Pons (tissue), 1 donor: ENCODE measurements at regions not wholly inside any gene's neighbourhood (a gene's known extent, or its start where the extent isn't known, plus 50 kb on each side); places are given as distances from the start of the nearest gene placed in this dataset.
A peak's percentile ranks its signal among the peaks of the same experiment; 100 is the strongest.
"Not testable (repeated sequence)": the region's sequence is repeated elsewhere in the genome, so short reads cannot be mapped to it uniquely, and the experiment has no call there.

ENCODE experiments used
- DNase-seq: peaks from one replicate; pipeline ENCODE4 v3.0.0-alpha.2; 2016; ENCODE audit warnings: low spot score

- DNase-seq, result no peak
These were observed 456.8 kb downstream of the DMAC1 start for GRCh38 chr9:7342736-7343135.

- peak; percentile 14 for DNase-seq
These were observed 457.3 kb downstream of the DMAC1 start for GRCh38 chr9:7342229-7342628.

- DNase-seq, result no peak
These were observed 458.0 kb downstream of the DMAC1 start for GRCh38 chr9:7341571-7341970.

- DNase-seq, result no peak
These were observed 459.1 kb downstream of the DMAC1 start for GRCh38 chr9:7340451-7340850.

GRCh38 chr9:7338586-7339281 is 460.8 kb downstream of the DMAC1 start:
- no peak for DNase-seq

- DNase-seq, result no peak
These were observed 463.1 kb downstream of the DMAC1 start for GRCh38 chr9:7336356-7337065.

- no peak for DNase-seq
These were observed 465.9 kb downstream of the DMAC1 start for GRCh38 chr9:7333719-7334118.

- no peak for DNase-seq
These were observed 466.8 kb downstream of the DMAC1 start for GRCh38 chr9:7332780-7333179.

- no peak for DNase-seq
These were observed 471.1 kb downstream of the DMAC1 start for GRCh38 chr9:7328453-7328852.

GRCh38 chr9:7325995-7326394 is 473.6 kb downstream of the DMAC1 start:
- DNase-seq, result no peak

- no peak for DNase-seq
These were observed 475.4 kb downstream of the DMAC1 start for GRCh38 chr9:7324152-7324598.

GRCh38 chr9:7320841-7321240 is 478.7 kb downstream of the DMAC1 start:
- no peak for DNase-seq

- DNase-seq, result no peak
These were observed 479.4 kb downstream of the DMAC1 start for GRCh38 chr9:7320139-7320538.

GRCh38 chr9:7318920-7319319 is 480.7 kb downstream of the DMAC1 start:
- DNase-seq, result no peak

GRCh38 chr9:7316967-7317366 is 482.6 kb downstream of the DMAC1 start:
- DNase-seq, result no peak

- no peak for DNase-seq
These were observed 483.3 kb downstream of the DMAC1 start for GRCh38 chr9:7316166-7316795.

GRCh38 chr9:7315746-7316145 is 483.8 kb downstream of the DMAC1 start:
- DNase-seq, result no peak

- DNase-seq, result no peak
These were observed 484.5 kb downstream of the DMAC1 start for GRCh38 chr9:7315116-7315515.

GRCh38 chr9:7313389-7313788 is 486.2 kb downstream of the DMAC1 start:
- no peak for DNase-seq

- not testable (repeated sequence) for DNase-seq
These were observed 490.5 kb downstream of the DMAC1 start for GRCh38 chr9:7309051-7309450.

GRCh38 chr9:7305677-7306076 is 493.9 kb downstream of the DMAC1 start:
- DNase-seq, result no peak

GRCh38 chr9:7304627-7304995 is 495.0 kb downstream of the DMAC1 start:
- DNase-seq, result peak; percentile 85

- DNase-seq, result no peak
These were observed 495.5 kb downstream of the DMAC1 start for GRCh38 chr9:7303907-7304626.
